ENCODE measurements at regions not wholly inside any gene's neighbourhood (a gene's known extent, or its start where the extent isn't known, plus 50 kb on each side); places are given as distances from the start of the nearest gene placed in this dataset.

DNA sequence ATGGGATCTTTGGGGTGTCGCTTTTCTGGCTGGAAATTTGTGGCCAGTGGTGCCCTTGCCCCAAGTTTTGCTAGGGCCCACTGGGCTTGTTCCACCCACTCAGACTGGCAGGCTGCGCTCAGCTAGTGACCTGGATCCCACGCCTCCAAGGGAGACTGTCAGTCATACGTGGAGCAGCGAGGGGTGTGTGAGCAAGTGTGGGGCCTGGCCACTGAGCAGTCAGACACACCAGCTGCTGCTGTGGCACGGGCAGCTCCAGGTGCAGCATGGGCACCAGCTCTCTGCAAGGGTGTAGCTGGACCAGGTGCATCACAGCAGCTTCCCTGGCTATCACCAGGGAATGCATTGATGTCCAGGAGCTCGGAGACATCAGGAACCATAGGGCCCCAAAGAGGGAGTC, 327.0 kb downstream of the NR4A2 start (continued):
- TF ChIP-seq CTCF (conservative IDR thresholded peaks at IDR 0.05; ENCODE audit: low read depth in 2 of 2) (no peak), ZNF114 (CRISPR knock-in tag; IDR thresholded peaks at IDR 0.05) (no peak), STAT1 (IDR thresholded peaks at IDR 0.05; ENCODE audit: unreplicated experiment) (no peak), ZNF331 (CRISPR knock-in tag; IDR thresholded peaks at IDR 0.05; ENCODE audit: low read depth) (no peak), EZH2phosphoT487 (IDR thresholded peaks at IDR 0.05; ENCODE audit: unreplicated experiment) (no peak)

DNA sequence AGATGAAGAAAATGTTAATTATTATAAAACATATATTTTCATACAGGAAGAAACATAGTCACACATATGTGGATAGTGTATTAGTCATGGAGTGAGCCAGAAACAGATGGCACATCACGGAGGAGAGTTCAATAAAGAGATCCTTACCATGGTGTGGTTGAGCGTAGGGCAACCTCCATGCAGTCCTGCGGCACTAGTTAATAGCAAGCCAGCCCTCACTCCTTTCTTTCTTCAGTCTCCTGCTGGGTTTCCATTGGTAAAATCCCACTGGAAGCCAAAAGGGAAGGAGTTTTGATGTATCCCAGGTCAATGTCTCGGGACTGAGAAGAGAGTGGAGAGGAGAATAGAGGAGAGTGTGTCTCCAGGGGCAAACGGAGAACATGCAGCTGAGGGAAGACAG, 328.1 kb downstream of the NR4A2 start:
- H3K4me3 Mint-ChIP-seq, result no peak overlapping the region
- peaks cover 3% of the 10 kb centered on the region for H3K27me3 Mint-ChIP-seq (ENCODE audit: insufficient read depth, low read depth, poor library complexity)
- no peak overlapping the region for H3K4me3 ChIP-seq
- H3K79me2 ChIP-seq (replicated peaks; ENCODE audit: insufficient read depth), result no peaks in the 10 kb centered on the region
- DNase-seq (ENCODE audit: low spot score), result peak; percentile 23
- no peaks in the 10 kb centered on the region for H3F3A ChIP-seq (replicated peaks; ENCODE audit: low read depth)
- 0 out of 2 replicates have a peak, but pooled peaks cover 5% of the 10 kb centered on the region for H3K9me2 ChIP-seq (ENCODE audit: insufficient read depth)
- H3K36me3 ChIP-seq (ENCODE audit: insufficient read depth), result 0 out of 2 replicates have a peak, but pooled peaks cover 3% of the 10 kb centered on the region
- H3K4me2 ChIP-seq, result no peak overlapping the region
- no peak overlapping the region for H3K27ac Mint-ChIP-seq
- H3K36me3 Mint-ChIP-seq (ENCODE audit: low read depth), result peaks cover 2% of the 10 kb centered on the region; the same call in 1 of the 3 replicates
- H3K4me1 ChIP-seq (ENCODE audit: insufficient read depth), result no peaks in the 10 kb centered on the region
- H4K20me1 ChIP-seq (replicated peaks; ENCODE audit: insufficient read depth), result no peaks in the 10 kb centered on the region
- peaks cover 2% of the 10 kb centered on the region; the same call in 1 of the 3 replicates for H3K9me3 Mint-ChIP-seq
- ATAC-seq, result peak; percentile 79
- H3K27ac ChIP-seq (ENCODE audit: low read depth), result no peak overlapping the region
- no peak for TF ChIP-seq REST (IDR thresholded peaks at IDR 0.05; ENCODE audit: unreplicated experiment)
- TF ChIP-seq, protein P1, sequence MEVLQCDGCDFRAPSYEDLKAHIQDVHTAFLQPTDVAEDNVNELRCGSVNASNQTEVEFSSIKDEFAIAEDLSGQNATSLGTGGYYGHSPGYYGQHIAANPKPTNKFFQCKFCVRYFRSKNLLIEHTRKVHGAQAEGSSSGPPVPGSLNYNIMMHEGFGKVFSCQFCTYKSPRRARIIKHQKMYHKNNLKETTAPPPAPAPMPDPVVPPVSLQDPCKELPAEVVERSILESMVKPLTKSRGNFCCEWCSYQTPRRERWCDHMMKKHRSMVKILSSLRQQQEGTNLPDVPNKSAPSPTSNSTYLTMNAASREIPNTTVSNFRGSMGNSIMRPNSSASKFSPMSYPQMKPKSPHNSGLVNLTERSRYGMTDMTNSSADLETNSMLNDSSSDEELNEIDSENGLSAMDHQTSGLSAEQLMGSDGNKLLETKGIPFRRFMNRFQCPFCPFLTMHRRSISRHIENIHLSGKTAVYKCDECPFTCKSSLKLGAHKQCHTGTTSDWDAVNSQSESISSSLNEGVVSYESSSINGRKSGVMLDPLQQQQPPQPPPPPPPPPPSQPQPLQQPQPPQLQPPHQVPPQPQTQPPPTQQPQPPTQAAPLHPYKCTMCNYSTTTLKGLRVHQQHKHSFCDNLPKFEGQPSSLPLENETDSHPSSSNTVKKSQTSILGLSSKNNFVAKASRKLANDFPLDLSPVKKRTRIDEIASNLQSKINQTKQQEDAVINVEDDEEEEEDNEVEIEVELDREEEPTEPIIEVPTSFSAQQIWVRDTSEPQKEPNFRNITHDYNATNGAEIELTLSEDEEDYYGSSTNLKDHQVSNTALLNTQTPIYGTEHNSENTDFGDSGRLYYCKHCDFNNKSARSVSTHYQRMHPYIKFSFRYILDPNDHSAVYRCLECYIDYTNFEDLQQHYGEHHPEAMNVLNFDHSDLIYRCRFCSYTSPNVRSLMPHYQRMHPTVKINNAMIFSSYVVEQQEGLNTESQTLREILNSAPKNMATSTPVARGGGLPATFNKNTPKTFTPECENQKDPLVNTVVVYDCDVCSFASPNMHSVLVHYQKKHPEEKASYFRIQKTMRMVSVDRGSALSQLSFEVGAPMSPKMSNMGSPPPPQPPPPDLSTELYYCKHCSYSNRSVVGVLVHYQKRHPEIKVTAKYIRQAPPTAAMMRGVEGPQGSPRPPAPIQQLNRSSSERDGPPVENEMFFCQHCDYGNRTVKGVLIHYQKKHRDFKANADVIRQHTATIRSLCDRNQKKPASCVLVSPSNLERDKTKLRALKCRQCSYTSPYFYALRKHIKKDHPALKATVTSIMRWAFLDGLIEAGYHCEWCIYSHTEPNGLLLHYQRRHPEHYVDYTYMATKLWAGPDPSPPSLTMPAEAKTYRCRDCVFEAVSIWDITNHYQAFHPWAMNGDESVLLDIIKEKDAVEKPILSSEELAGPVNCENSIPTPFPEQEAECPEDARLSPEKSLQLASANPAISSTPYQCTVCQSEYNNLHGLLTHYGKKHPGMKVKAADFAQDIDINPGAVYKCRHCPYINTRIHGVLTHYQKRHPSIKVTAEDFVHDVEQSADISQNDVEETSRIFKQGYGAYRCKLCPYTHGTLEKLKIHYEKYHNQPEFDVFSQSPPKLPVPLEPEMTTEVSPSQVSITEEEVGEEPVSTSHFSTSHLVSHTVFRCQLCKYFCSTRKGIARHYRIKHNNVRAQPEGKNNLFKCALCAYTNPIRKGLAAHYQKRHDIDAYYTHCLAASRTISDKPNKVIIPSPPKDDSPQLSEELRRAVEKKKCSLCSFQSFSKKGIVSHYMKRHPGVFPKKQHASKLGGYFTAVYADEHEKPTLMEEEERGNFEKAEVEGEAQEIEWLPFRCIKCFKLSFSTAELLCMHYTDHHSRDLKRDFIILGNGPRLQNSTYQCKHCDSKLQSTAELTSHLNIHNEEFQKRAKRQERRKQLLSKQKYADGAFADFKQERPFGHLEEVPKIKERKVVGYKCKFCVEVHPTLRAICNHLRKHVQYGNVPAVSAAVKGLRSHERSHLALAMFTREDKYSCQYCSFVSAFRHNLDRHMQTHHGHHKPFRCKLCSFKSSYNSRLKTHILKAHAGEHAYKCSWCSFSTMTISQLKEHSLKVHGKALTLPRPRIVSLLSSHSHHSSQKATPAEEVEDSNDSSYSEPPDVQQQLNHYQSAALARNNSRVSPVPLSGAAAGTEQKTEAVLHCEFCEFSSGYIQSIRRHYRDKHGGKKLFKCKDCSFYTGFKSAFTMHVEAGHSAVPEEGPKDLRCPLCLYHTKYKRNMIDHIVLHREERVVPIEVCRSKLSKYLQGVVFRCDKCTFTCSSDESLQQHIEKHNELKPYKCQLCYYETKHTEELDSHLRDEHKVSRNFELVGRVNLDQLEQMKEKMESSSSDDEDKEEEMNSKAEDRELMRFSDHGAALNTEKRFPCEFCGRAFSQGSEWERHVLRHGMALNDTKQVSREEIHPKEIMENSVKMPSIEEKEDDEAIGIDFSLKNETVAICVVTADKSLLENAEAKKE (CRISPR knock-in tag; IDR thresholded peaks at IDR 0.05), result no peak
- TF ChIP-seq STAT1 (IDR thresholded peaks at IDR 0.05; ENCODE audit: unreplicated experiment), result no peak
- H3K27me3 ChIP-seq (ENCODE audit: insufficient read depth), result no peaks in the 10 kb centered on the region
- peaks cover 3% of the 10 kb centered on the region; the same call in 2 of the 3 replicates for H3K4me1 Mint-ChIP-seq
- H2AFZ ChIP-seq, result no peak overlapping the region

Data from GM23338 (cell line).